Skeletal muscle cell (primary cell): ENCODE measurements at regions not wholly inside any gene's neighbourhood (a gene's known extent, or its start where the extent isn't known, plus 50 kb on each side); places are given as distances from the start of the nearest gene placed in this dataset.
"Not testable (repeated sequence)": the region's sequence is repeated elsewhere in the genome, so short reads cannot be mapped to it uniquely, and the experiment has no call there.

Experiments
- DNase-seq: peaks from one replicate; pipeline ENCODE4 v3.0.0-alpha.2; 2010; ENCODE audit warnings: low read depth
- H3K4me3 ChIP-seq: 2 replicates; pipeline ENCODE4 v1.5.1; 2011; ENCODE audit warnings: low read depth, mild to moderate bottlenecking, control low read depth, low read length, moderate library complexity

DNA sequence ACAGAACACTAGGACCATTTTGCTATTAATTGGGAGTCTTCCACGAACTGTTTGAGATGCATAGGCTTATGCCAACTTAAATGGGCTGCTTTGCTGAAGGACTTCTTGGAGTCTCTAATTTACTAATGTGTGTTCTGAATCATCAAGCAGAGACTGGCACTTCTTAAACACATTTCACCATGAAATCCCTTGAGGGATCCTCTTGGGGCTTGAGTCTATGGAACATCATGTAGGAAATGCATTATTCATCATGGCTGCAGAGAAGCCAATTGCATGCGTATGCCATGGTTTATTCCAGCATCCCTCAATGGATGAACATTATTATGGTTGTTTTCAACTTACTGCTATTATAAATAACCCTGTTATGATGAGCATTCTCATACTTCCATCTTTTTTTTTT, 73.4 kb downstream of the FGD2 start:
- no peak for DNase-seq

DNA sequence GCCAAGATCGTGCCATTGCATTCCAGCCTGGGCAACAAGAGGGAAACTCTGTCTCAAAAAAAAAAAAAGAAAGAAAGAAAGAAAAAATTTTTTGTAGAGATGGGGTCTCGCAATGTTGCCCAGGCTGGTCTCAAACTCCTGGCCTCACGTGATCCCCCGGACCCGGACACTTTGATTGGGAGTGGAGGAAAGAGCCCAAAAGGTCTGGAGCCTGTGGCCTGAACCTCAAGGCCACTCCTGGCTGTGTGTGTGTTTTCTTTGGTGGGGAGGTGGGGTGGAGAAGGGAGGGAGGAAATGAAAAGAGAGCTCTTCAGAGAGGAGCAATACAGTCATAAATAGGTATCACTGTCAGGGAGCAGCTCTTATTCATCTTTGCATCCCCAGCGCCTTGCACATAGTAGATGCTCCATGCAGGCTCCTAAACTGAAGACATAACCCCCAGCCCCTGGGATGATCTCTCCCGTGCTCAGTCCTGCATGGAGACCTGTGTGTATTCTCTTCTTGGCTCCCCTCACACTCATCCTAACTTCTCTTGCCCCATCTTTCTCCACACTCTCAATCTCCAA, 75.7 kb downstream of the FGD2 start:
- H3K4me3 ChIP-seq, result no peak overlapping the region
- DNase-seq, result no peak

More for the DNA sequence above, 73.4 kb downstream of the FGD2 start:
- no peak overlapping the region for H3K4me3 ChIP-seq

- no peak overlapping the region for H3K4me3 ChIP-seq
- DNase-seq, result no peak
Observed at GRCh38 chr6:37082390-37083130, 77.1 kb downstream of the FGD2 start.

- no peak overlapping the region for H3K4me3 ChIP-seq
- peak; percentile 75 for DNase-seq
Observed at GRCh38 chr6:37083243-37084138, 78.0 kb downstream of the FGD2 start.

DNA sequence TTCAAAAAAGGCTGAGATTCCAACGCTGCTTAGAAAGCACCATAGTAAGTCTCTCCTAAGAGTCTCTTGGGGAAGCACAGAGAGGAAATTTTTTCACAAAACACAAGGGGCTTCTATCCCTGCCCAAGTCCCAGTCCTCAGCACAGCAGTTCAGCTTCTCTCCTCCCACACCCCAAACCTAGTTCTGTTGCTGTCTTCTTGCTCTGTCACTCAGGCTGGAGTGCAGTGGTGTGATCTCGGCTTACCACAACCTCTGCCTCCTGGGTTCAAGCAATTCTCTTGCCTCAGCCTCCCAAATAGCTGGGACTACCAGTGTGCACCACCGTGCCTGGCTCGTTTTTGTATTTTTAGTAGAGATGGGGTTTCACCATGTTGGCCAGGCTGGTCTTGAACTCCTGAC, 79.2 kb downstream of the FGD2 start:
- H3K4me3 ChIP-seq, DNase-seq: not testable (repeated sequence)

DNA sequence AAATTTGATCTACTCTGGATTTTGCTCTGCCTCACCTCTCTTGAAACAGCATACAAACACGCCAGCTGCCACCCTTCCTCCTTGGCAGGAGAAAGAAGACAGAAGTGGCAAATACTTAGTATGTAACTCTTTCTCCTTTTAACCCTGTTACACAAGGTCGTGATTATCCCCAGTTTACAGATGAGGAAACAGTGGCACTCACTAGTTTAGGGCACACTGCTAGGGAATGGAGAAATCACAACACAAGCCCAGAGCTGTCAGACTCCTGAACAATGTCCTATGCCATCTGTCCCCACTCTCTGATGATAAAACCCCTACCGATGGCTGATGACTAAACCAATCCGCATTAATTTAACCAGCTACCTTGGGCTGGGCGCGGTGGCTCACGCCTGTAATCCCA, 79.7 kb downstream of the FGD2 start:
- DNase-seq, result no peak
- H3K4me3 ChIP-seq, result no peak overlapping the region

GRCh38 chr6:37088897-37089296, 81.1 kb upstream of the PIM1 start:
- no peak overlapping the region for H3K4me3 ChIP-seq
- DNase-seq, result no peak

GRCh38 chr6:37089783-37090182, 80.2 kb upstream of the PIM1 start:
- no peak for DNase-seq
- H3K4me3 ChIP-seq, result no peak overlapping the region

GRCh38 chr6:37091104-37091503, 78.8 kb upstream of the PIM1 start:
- not testable (repeated sequence) for H3K4me3 ChIP-seq, DNase-seq

- not testable (repeated sequence) for DNase-seq, H3K4me3 ChIP-seq
Observed at GRCh38 chr6:37091586-37091985, 78.4 kb upstream of the PIM1 start.

DNA sequence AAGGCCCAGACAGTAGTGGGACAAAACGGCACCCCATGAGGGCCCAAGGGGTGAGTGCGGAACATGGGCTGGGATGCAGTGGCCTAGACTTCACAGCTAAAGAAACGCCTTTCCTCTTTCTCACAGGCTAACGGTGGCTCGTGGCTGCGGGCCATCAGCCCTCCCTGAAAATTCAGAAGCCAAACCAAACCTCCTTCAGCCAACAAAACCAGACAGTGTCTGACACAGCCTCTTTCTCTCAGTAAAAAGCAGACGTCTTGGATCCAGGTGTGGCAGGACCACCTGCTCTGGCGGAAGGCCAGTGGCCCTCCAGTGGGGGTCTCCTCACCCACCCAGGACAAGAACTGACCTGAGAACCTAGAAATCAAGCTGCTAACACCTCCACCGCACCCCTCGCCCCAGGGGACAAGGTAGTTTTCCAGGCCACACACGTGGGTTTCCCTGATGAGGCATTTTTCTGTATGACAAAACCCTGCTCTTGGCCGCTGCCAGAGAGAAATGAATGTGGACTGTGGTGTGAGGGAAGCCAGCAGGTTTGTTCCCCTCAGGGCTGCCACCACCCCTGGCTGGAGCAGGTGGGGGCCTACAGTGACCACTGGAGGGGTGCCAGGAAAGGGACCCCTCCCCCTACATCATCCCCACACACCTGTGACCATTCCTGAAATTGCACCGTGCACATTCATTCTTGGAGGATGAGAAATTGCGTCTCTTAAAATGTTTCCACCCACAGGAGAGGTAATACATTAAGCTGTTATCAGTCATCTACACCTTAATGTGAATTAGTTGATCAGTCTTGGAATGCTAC, 76.8 kb upstream of the PIM1 start:
- no peak overlapping the region for H3K4me3 ChIP-seq
- DNase-seq, result no peak

GRCh38 chr6:37093728-37094069, 76.3 kb upstream of the PIM1 start:
- H3K4me3 ChIP-seq, result no peak overlapping the region

GRCh38 chr6:37095997-37096396, 74.0 kb upstream of the PIM1 start:
- H3K4me3 ChIP-seq, result no peak overlapping the region
- no peak for DNase-seq

More at GRCh38 chr6:37093728-37094069, 76.3 kb upstream of the PIM1 start:
- DNase-seq, result no peak

- no peak for DNase-seq
- H3K4me3 ChIP-seq, result no peak overlapping the region
Observed at GRCh38 chr6:37097335-37097734, 72.6 kb upstream of the PIM1 start.

- H3K4me3 ChIP-seq, result no peak overlapping the region
- DNase-seq, result no peak
Observed at GRCh38 chr6:37099442-37099841, 70.5 kb upstream of the PIM1 start.

DNA sequence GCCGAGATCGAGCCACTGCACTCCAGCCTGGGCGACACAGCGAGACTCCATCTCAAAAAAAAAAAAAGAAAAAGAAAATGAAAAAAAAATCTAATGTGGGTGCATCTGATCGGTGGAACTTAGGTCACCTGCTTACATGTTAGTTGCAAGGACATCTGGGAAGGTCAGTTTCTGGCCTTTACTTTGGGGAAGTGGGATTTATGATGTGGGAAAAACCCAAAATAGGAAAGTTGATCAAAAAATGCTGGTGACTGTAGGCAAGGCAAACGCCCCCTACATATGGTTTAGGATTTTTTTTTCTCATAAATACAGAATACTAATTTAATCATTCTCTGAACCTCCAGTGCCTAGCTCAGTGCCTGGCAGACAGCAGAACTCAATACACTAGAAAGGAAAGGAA, 69.2 kb upstream of the PIM1 start:
- H3K4me3 ChIP-seq, result no peak overlapping the region

GRCh38 chr6:37101991-37102298, 68.0 kb upstream of the PIM1 start:
- H3K4me3 ChIP-seq, result peak overlapping the region; percentile 43
- no peak for DNase-seq

More for the DNA sequence above, 69.2 kb upstream of the PIM1 start:
- no peak for DNase-seq

DNA sequence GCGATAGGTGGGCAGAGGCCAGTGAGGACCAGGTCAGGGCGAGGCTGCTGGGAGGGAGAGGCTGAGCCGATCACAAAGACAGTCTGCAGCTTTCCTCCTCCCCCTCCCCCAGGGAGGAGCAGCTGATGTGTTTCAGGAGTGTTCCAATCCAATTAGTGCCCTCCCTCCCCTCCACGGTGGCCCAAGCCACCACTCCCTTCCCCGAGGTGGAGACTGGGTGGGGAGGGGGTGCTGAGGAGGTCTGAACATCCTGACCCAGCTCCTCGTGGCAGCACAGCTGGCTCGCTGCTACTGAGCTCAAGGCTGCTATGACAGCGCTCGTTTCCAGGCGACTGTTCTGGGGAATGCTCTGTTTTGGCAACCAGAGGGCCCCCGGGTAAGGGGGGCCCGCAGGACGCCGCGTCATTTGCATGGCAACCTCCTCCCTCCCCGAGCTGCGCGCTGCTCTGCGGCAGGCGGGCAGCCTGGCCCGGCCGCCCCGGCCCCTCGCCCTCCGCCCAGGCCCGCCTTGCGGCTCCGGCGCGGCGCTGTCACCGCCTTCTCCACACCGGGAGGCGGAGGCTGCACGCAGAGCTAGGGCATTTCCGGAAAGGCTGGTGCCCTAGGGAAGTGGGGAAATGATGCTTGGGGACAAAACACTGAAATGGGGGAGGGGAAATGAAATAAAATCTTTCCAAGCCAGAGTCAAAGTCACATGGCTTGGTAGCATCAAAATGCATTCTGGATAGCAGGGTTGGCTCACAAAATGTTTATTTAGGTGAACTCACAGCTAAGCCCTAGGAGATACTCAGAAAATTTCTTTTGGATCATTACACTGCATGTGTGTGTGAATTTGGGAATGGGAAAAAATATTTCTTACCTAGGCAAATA, 67.4 kb upstream of the PIM1 start:
- peak overlapping the region; percentile 43 for H3K4me3 ChIP-seq
- DNase-seq, result peak; percentile 69
